Heart left ventricle (tissue), 13 donors: ENCODE measurements at regions not wholly inside any gene's neighbourhood (a gene's known extent, or its start where the extent isn't known, plus 50 kb on each side); places are given as distances from the start of the nearest gene placed in this dataset.

Experiments used
- POLR2A ChIP-seq, 2 donors: fragments of 450-650 bp; IDR thresholded peaks; one replicate each; pipeline ENCODE4 v1.6.1; 2017; ENCODE audit warnings: antibody characterized with exemption in 2 of 2, mild to moderate bottlenecking in 2 of 2, moderate library complexity in 2 of 2
- TF ChIP-seq, protein P1 (sequence below), 12 donors: fragments of 200-600 bp; sonication (generic) in 4 of 12; IDR thresholded peaks; one replicate each; pipeline versions ENCODE4 v1.5.0 to v1.8.0; 2018 to 2022; ENCODE audit warnings: antibody characterized with exemption in 12 of 12, mild to moderate bottlenecking in 5 of 12
- donor health status: ischemic (EF 13 %, LVEDD 7.1; RV severe dilation, severe dysfunction).
- donor health status: DM: no; HTN: yes; CAD: no.
- donor health status: DM: no; HTN: no; CAD: no.
- donor health status: ischemic (EF 25% LVEDD 6.9; RV normal size, moderate dysfunction).
- donor health status: ischemic (EF 25% LVEDD 5.7; RV mildly dilated, moderate dysfunction).
- donor health status: ischemic (EF 35%, LVEDD 5.7; RV mildly dilated, moderate dysfunction).
- donor health status: nonischemic (EF 11% LVEDD 7.7; RV severe dilation, severe dysfunction).
- donor health status: DM: yes; HTN: yes; CAD: no.
- donor health status: PGD.
- donor health status: ischemic (EF 29% LVEDD 5.4; RV normal size, mild dysfunction).
- donor health status: nonischemic (EF 23%, LVEDD 6.1; RV moderate dilation, normal function).

DNA sequence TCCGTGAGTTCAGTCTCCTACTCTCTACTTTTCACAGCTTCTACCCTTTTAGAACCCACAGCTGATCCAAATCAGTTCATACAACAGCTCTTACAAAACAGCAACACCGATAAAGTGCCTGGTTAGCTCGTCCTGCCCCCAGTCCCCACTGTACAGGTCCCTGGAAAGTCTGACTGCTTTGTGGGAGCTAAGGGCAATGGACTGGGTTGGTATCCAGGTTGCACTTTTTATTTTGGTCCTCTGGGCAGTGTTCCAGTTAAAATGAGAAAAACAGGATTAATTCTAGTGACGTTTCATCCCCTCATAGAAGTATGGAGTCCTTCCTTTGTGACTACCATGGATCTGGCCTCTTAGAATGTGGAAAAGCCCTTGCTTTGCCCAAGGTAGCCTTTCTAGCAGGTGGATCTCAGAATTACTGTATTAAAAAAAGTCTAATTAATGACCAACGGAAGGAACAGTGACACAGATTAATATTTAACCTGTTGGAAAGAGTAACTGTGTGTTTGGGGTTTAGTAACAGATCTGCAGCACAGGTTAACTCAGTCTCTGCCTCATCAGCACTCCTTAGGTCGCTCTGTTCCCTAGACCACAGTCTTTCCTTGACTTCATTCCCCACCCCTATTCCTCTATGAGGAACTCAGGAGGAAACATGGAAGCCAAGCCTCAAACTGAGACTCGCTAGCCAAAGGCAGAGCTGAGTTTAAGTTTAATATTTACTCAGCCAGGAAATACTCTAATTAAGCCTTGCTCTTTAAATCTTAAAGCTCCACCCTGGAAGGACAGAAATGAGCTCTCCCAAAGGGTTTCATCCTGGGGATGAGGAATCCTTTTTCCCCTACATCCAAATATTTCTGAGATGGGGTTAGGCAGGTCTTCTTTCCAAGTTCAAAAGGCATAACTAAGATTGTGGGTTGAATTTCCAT lies 52.8 kb upstream of the ITGA6 start:
- no peak for TF ChIP-seq POLR2A (IDR thresholded peaks at IDR 0.05)
- TF ChIP-seq, protein P1, sequence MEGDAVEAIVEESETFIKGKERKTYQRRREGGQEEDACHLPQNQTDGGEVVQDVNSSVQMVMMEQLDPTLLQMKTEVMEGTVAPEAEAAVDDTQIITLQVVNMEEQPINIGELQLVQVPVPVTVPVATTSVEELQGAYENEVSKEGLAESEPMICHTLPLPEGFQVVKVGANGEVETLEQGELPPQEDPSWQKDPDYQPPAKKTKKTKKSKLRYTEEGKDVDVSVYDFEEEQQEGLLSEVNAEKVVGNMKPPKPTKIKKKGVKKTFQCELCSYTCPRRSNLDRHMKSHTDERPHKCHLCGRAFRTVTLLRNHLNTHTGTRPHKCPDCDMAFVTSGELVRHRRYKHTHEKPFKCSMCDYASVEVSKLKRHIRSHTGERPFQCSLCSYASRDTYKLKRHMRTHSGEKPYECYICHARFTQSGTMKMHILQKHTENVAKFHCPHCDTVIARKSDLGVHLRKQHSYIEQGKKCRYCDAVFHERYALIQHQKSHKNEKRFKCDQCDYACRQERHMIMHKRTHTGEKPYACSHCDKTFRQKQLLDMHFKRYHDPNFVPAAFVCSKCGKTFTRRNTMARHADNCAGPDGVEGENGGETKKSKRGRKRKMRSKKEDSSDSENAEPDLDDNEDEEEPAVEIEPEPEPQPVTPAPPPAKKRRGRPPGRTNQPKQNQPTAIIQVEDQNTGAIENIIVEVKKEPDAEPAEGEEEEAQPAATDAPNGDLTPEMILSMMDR (IDR thresholded peaks at IDR 0.05): no peak
